Epithelial cell of proximal tubule (primary cell): ENCODE measurements at regions not wholly inside any gene's neighbourhood (a gene's known extent, or its start where the extent isn't known, plus 50 kb on each side); places are given as distances from the start of the nearest gene placed in this dataset.

ENCODE experiments used
- DNase-seq: peaks from one replicate; pipeline ENCODE4 v3.0.0-alpha.2; 2011; ENCODE audit warnings: low read depth
- H3K4me3 ChIP-seq: 2 replicates; pipeline ENCODE4 v1.5.1; 2011; ENCODE audit warnings: low read depth, mild to moderate bottlenecking, low read length
- CTCF ChIP-seq: conservative IDR thresholded peaks from 2 replicates; pipeline ENCODE4 v1.5.1; 2012; ENCODE audit warnings: low read depth, mild to moderate bottlenecking, low read length

DNA sequence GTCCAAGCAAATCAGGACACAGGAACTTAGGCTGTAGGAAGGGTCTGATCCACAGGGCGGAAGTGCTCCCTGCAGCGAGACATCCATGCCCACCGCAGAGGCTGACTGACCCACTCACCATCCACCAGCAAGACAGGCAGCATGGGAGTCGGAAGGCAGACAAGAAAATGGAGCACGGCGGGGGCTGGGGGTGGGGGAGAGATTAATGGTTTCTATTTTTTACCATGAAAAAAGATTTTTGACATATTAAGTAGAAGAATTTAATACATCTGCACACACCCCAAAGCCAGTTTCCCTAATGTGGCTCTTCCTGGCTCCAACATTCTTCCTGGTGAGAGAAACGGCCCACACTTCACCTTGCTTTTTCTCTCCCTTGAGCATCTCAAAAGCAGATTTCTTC lies 55.1 kb upstream of the ST8SIA3 start:
- no peak for DNase-seq
- no peak for TF ChIP-seq CTCF
- H3K4me3 ChIP-seq, result no peak overlapping the region

DNA sequence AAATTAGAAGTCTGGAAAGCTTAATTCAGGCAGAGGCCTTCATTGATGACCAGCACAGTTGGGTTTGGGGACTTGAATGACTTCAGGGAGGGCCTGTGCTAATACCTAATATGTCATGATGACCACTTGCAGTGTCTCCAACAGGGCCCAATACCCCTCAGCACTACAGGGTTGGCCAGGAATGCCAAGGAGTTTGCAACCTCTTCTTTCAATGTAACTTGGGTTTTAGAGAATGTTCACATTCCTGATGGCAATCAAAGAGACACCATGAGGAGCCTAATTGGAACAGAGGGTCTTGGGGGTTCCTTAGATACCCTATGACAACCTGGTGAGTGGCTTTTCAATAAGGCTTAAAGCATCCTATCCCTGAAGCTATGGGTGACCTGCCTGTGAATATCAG lies 52.4 kb upstream of the ST8SIA3 start:
- no peak overlapping the region for H3K4me3 ChIP-seq
- no peak for TF ChIP-seq CTCF
- DNase-seq, result no peak

DNA sequence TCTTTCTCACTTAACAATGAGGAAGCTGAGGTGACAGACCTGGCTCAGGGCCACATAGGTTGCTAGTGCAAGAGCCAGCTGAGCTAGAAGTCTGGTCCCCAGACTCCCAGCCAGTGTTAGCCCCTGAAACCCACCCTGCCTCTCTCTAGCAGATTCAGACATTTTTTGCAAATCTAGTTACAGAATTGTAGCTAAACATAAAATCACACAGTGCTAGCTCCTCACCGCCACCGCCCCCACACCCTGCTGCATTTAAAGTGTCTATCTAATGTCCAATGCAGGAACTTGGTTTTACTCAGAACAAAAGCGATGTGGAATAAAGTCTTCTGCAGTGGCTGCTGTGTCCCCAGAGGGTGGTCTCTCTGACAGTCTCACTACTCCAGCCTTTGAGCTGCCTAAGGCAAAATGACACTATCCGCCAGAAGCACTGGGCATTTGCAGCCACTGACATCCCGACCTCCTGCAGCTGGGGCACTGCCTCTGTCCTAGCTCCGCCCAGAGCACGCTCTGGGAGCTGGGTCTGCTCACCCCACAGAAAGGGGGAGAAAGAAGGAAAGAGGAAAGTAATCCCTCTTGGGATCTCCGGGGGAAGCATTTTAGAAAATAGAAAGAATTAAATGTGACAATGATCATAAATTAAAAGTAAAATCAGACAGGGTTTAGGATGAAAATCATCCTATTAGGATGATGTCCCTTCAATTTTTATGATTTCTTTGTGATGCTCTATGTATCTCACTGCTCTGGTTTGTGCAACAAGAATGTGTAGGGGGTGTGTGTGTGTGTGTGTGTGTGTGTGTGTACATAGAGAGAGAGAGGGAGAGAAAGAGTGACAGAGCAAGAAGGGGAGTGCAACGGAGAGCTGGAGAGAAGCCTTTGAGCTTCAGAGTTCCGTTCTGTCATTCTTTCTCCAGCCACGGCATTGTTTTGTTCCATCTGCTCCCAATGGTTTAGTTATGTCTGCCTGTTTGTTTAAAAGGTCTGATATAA lies 50.5 kb upstream of the ST8SIA3 start:
- TF ChIP-seq CTCF, result no peak
- H3K4me3 ChIP-seq, result no peak overlapping the region
- no peak for DNase-seq
